ENCODE measurements at regions not wholly inside any gene's neighbourhood (a gene's known extent, or its start where the extent isn't known, plus 50 kb on each side); places are given as distances from the start of the nearest gene placed in this dataset.

GRCh38 chr3:159418571-159419526 is 569.8 kb upstream of the IL12A start:
- intact Hi-C loops (cut with DNase I; ENCODE audit: low total_unique reads), result no loop called here
- Histone ChIP-seq H3K27me3 (no peaks in the 10 kb centered on the region), H3K27ac (no peak overlapping the region), H3K4me1 (no peaks in the 10 kb centered on the region), H3K9me3 (peaks cover 0 to 3% (median 0%) of the 10 kb centered on the region in 3 donors), H3K4me3 (no peak overlapping the region), H3K36me3 (no peaks in the 10 kb centered on the region)
- no peak for DNase-seq
- TF ChIP-seq CTCF (IDR thresholded peaks at IDR 0.05), result no peak

GRCh38 chr3:159429702-159430101 is 558.9 kb upstream of the IL12A start:
- no peak for TF ChIP-seq CTCF (IDR thresholded peaks at IDR 0.05)
- no peaks in the 10 kb centered on the region for H3K9me3 ChIP-seq
- no peak overlapping the region for H3K4me3 ChIP-seq
- H3K27ac ChIP-seq, result no peak overlapping the region
- DNase-seq, result no peak
- H3K27me3 ChIP-seq, result no peaks in the 10 kb centered on the region
- H3K4me1 ChIP-seq, result no peaks in the 10 kb centered on the region
- intact Hi-C loops (cut with DNase I; ENCODE audit: low total_unique reads), result no loop called here
- H3K36me3 ChIP-seq, result no peaks in the 10 kb centered on the region

GRCh38 chr3:159432682-159433340 is 555.8 kb upstream of the IL12A start:
- no peaks in the 10 kb centered on the region for H3K4me1 ChIP-seq

GRCh38 chr3:159439346-159439745 is 549.3 kb upstream of the IL12A start:
- no peaks in the 10 kb centered on the region for H3K4me1 ChIP-seq
- H3K27ac ChIP-seq, result no peak overlapping the region
- no peaks in the 10 kb centered on the region for H3K36me3 ChIP-seq
- no peak overlapping the region for H3K4me3 ChIP-seq
- H3K27me3 ChIP-seq, result no peaks in the 10 kb centered on the region
- DNase-seq, result no peak
- TF ChIP-seq CTCF (IDR thresholded peaks at IDR 0.05), result no peak
- H3K9me3 ChIP-seq, result no peaks in the 10 kb centered on the region
- intact Hi-C loops (cut with DNase I; ENCODE audit: low total_unique reads), result no loop called here

More at GRCh38 chr3:159432682-159433340, 555.8 kb upstream of the IL12A start:
- H3K27ac ChIP-seq, result no peak overlapping the region
- intact Hi-C loops (cut with DNase I; ENCODE audit: low total_unique reads), result no loop called here
- H3K27me3 ChIP-seq, result no peaks in the 10 kb centered on the region
- H3K36me3 ChIP-seq, result no peaks in the 10 kb centered on the region
- H3K4me3 ChIP-seq, result no peak overlapping the region
- DNase-seq, result no peak
- no peaks in the 10 kb centered on the region for H3K9me3 ChIP-seq
- TF ChIP-seq CTCF (IDR thresholded peaks at IDR 0.05), result no peak

- Histone ChIP-seq H3K4me1 (no peaks in the 10 kb centered on the region), H3K4me3 (no peak overlapping the region), H3K36me3 (no peaks in the 10 kb centered on the region), H3K27me3 (no peaks in the 10 kb centered on the region), H3K27ac (no peak overlapping the region), H3K9me3 (no peaks in the 10 kb centered on the region)
- TF ChIP-seq CTCF (IDR thresholded peaks at IDR 0.05), result no peak
- DNase-seq, result no peak
- intact Hi-C loops (cut with DNase I; ENCODE audit: low total_unique reads), result no loop called here
Observed at GRCh38 chr3:159441279-159441678, 547.4 kb upstream of the IL12A start.
